ENCODE measurements at regions not wholly inside any gene's neighbourhood (a gene's known extent, or its start where the extent isn't known, plus 50 kb on each side); places are given as distances from the start of the nearest gene placed in this dataset.

GRCh38 chr3:180359061-180359952 is 242.7 kb upstream of the TTC14 start:
- no peak overlapping the region for H3K4me3 ChIP-seq (ENCODE audit: low read depth, low read length)
- TF ChIP-seq CTCF (IDR thresholded peaks at IDR 0.05; ENCODE audit: control insufficient read depth, extremely low read depth, insufficient read depth): no peak
- no peak for DNase-seq (ENCODE audit: low read depth)

DNA sequence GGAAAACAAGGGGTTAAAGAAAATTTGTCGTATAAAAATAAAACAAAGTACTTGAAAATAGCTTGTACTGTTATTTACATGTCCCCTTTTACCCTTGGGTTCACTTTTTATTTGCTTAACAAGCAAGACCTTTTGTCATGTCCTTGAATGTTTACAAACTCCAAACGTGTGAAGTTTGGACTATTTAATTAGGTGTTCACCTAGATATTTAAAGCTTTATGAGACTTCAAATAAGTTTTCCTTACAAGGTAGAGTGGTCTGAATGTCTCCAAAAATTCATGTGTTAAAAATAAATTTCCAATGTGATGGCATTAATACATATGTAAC is 242.0 kb upstream of the TTC14 start:
- H3K4me3 ChIP-seq (ENCODE audit: low read depth, low read length): no peak overlapping the region
- DNase-seq (ENCODE audit: low read depth): peak; percentile 26
- TF ChIP-seq CTCF (IDR thresholded peaks at IDR 0.05; ENCODE audit: control insufficient read depth, extremely low read depth, insufficient read depth): no peak

DNA sequence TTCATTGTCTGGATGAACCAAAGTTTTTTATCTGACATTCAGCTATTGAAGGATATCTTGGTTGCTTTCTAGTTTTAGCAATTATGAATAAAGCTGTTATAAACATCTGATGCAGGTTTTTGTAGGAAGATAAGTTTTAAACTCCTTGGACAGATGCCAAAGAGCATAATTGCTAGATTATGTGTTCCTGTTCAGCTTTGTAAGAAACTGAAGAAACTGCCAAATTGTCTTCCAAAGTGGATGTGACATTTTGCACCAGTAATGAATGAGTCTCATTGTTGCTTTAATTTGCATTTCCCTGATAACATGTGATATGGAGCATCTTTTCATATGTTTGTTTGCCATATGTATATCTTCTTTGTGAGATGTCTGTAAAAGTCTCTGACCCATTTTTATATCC is 239.9 kb upstream of the TTC14 start:
- no peak for TF ChIP-seq CTCF (IDR thresholded peaks at IDR 0.05; ENCODE audit: control insufficient read depth, extremely low read depth, insufficient read depth)
- no peak overlapping the region for H3K4me3 ChIP-seq (ENCODE audit: low read depth, low read length)
- no peak for DNase-seq (ENCODE audit: low read depth)

DNA sequence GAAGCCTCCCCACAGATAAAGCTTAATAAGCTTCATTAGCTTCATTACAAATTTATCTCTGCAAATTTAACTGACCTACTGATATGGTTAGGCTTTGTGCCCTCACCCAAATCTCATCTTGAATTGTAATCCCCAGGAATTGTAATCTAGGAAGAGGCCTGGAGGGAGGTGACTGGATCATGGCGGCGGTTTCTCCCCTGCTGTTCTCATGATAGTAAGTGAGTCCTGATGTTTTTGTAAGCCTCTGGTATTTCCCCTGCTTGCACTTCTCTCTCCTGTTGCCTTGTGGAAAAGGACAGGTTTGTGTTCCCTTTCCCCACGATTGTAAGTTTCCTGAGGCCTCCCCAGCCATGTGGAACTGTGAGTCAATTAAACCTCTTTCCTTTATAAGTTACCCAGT is 226.1 kb upstream of the TTC14 start:
- TF ChIP-seq CTCF (IDR thresholded peaks at IDR 0.05; ENCODE audit: control insufficient read depth, extremely low read depth, insufficient read depth): no peak
- DNase-seq (ENCODE audit: low read depth): no peak
- H3K4me3 ChIP-seq (ENCODE audit: low read depth, low read length): no peak overlapping the region

DNA sequence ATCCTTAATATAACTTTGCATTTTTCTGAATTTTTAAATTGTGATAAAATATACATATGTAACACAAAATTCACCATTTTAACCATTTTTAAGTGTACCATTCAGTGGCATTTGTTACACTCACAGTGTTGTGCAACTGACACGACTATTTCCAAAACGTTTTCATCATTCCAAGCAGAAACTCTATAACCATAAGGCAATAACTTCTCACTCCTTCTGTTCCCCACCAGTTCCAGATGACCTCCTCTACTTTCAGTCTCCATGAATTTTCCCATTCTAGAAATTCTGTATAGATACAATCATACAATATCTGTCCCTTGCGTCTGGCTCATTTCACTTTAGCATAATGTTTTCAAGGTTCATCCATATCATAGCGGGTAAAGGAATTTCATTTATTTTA is 223.5 kb upstream of the TTC14 start:
- H3K4me3 ChIP-seq (ENCODE audit: low read depth, low read length): no peak overlapping the region
- DNase-seq (ENCODE audit: low read depth): no peak
- no peak for TF ChIP-seq CTCF (IDR thresholded peaks at IDR 0.05; ENCODE audit: control insufficient read depth, extremely low read depth, insufficient read depth)

- DNase-seq (ENCODE audit: low read depth): no peak
- no peak overlapping the region for H3K4me3 ChIP-seq (ENCODE audit: low read depth, low read length)
- TF ChIP-seq CTCF (IDR thresholded peaks at IDR 0.05; ENCODE audit: control insufficient read depth, extremely low read depth, insufficient read depth): no peak
These were observed 219.3 kb upstream of the TTC14 start for GRCh38 chr3:180382638-180383180.
